HG03442 (cell line): ENCODE measurements at regions not wholly inside any gene's neighbourhood (a gene's known extent, or its start where the extent isn't known, plus 50 kb on each side); places are given as distances from the start of the nearest gene placed in this dataset.

ENCODE experiments used
- ATAC-seq: cut with Tn5 transposase; IDR thresholded peaks from one replicate; pipeline ENCODE4 v1.9.1; 2021; ENCODE audit warnings: mild to moderate bottlenecking, moderate library complexity; ENCODE audit not compliant: unreplicated experiment

DNA sequence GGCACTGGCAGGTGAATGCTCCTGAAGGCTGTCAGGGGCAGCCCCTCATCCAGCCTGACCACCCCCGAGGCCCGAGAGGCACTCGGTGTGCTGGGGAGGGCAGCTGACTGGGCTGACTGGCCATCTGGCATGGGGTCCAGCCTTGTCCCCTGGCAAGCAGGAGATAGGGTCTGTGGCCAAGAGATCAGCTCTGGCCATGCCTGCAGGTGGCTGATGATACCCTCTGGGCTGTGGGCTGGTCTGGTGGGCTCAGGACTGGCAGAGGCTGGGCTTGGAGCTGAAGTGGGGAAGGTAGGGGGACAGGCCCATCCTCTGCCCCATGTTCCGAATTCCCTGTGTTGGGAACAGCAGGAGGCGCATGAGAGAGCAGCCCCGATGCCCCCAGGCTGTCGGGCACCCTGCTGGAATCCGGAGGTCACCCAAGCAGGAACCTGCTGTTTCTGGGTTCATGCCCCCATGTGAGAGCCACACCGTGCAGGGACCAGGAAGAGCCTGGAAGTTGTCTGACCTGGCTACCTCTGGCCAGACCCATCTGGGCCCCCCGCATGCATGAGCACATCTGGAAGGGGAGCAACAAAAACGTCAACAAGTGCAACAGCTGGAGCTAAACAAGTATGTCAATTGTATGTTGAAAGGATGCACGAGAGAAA is 527.0 kb downstream of the TBC1D22A start:
- no peak for ATAC-seq

DNA sequence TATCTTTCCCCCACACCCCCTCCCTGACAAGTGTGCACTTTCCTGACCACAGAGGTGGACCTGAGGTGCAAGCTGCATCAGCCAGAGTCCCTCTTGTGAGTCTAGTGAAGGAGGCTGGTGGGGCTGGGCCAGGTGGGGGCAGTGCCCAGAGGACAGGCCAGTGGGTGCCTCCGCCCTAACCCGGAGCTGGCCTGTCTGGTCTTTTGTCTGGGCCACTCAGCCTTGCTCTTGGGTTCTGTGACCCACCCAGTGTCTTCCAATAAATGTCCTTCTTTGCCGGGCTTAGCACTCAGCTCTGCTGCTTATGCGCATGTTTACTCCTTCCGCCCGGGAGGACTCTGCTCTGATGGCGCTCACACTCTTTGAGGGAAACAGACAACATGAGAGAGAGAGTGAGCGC is 526.2 kb downstream of the TBC1D22A start:
- ATAC-seq: no peak

- no peak for ATAC-seq
Measured at GRCh38 chr22:47287516-47287915, 525.1 kb downstream of the TBC1D22A start.

DNA sequence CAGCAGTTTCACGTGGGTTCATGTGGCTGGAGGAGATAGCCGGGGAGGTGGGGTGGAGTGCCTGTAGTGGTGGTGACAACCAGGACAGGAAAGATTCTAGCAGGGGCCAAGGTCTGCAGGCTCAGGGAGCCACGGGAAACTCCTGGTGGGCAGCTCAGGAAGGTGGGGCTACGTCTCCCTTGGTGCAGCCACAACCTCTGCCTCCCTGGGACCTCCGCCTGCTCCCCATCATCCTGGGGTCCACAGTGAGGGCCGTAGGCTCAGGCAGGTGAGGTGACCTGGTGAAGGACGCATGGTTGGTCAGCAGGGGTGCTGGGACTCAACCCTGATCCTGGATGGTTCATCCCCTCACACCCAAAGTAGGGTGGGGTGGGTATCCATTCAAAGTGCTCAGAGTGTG is 524.1 kb downstream of the TBC1D22A start:
- ATAC-seq: no peak

DNA sequence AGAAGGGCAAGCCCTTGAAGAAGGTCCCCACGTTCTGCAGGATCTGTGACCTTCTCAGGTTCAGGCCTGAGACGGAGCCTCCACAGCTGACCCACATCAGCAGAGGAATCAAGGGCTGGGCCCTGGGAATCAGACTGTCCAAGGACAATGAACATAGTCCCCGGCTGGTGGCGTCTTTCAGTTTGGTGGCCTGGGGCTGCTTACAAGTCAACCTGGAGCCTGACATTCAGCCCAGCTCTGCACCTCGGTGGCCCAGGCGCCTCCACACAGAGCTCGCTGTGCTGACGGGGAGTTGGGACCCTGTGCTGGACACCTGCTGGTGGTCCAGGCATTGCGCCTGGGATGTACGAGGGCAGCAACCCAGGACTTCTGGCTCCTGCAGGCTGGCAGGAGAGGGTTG is 523.5 kb downstream of the TBC1D22A start:
- no peak for ATAC-seq

- no peak for ATAC-seq
Measured at GRCh38 chr22:47284822-47285221, 522.4 kb downstream of the TBC1D22A start.

DNA sequence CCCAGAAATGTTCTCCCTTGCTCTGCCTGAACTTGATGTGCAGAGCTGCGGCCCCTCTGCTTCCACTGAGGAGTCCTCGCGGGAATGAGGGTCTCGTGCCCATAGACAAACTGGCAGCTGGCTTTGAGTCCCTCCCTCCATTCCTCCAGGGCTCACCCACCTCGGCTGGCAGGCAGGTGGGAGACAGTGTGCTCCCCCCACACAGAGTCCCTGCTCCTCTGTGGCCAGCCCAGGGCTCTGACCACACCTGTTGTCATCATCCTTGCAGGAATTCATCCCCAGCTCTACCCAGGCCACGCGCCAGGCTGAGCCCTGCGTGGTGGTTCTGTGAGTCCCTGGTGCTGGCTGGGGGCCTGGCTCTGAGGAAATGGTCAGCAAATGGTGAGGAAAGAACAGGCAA is 521.9 kb downstream of the TBC1D22A start:
- no peak for ATAC-seq

DNA sequence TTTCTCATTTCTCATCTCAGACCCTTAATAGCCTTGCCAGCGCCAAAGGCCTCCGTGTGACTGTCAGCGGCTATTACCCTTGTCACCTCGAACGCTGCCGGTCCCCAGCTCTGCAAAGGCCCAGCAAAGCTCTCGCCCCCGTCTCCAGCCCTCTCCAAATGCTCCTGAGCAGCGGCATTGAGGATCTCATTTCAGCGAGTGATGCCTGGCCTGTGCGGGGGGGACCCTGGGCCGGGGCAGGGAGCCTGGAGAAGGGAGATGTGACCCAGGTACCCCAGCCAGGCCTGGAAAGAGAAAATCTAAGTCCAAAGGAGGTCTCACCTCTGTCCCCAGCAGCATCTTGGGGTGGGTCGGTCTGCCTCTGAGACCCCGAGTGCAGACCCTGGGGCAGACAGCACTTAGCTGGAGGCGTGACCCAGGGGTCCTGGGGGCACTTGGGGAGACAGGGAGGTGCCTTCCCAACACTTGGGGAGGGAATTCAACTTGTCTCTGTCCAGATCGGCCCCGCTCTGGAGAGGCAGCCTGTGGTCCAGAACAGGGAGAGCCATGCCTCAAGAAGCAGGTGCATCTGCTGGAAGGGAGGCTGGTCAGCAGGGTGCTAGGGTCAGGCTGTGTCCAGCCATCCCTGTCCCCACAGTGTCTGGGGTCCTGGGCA is 521.3 kb downstream of the TBC1D22A start:
- ATAC-seq: no peak

GRCh38 chr22:47282851-47283250 is 520.4 kb downstream of the TBC1D22A start:
- no peak for ATAC-seq

GRCh38 chr22:47282366-47282765 is 519.9 kb downstream of the TBC1D22A start:
- no peak for ATAC-seq

DNA sequence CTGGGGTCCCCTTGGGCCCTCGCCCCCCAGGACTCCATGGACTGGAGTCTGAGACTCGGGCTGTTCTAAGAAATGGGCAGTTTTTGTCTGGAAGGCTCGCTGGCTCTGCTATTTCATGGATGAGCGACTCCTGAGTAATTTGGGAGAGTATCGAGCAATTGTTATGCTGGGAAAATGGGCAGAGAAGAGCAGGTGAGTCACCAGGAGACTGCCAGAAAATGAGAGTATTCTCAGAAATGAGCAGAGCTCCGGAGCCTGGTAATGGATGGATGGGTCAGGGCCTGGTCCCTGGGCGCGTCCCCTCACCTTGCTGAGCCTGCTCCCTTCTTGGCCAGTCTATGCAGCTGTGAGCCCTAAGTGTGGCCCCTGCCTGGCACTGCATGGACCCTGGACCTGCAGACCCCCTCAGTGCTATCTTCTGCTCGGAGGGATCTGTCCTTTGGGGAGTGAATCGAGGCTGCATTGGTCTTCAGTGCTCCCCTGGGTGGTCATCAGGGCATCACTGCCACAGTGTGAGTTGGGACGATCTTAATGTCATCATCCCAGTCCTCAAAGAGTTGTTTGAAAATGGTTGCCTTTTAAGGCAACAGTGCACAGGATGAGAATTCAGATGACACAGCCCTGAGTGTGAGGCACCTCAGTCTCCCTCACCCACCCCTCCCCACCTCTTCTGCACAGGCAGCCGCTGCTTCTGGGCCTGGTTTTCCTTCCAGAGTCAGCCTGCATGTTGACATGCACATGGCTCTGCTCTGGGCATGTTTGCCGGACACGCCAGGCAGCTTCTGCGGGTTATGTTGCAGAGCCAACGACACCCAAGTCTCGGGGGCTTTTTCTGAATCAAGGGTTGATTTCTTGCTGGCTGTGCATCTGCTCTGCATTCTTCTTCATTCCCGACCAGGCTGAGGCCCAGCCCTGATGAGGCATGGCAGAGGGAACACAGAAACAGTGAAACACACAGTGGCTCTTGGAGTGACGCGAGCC is 519.0 kb downstream of the TBC1D22A start:
- ATAC-seq: no peak

- ATAC-seq: no peak
Measured at GRCh38 chr22:47280301-47280700, 517.9 kb downstream of the TBC1D22A start.

- no peak for ATAC-seq
Measured at GRCh38 chr22:47279746-47280145, 517.3 kb downstream of the TBC1D22A start.

- no peak for ATAC-seq
Measured at GRCh38 chr22:47279337-47279736, 516.9 kb downstream of the TBC1D22A start.

DNA sequence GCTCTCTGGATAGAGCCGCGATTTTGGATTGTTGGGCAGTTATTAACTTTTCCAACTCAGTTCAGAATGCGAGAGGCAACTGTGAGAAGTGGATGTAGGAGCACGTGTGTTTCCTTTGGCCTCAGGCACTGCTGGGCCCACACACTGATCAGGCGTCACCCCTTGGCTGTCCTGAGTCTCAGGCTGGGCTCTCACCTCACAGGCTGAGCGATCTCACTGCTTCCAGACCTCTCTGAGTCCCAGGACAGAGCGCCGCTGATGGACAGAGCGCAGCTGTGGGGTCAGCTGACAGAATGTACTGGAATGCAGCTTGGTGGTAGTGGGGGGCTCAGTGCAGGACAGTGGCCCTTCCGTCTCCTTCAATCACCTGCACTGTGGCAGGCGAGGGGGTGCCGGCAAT is 516.2 kb downstream of the TBC1D22A start:
- ATAC-seq: no peak

- no peak for ATAC-seq
Measured at GRCh38 chr22:47277531-47277930, 515.1 kb downstream of the TBC1D22A start.

- no peak for ATAC-seq
Measured at GRCh38 chr22:47276991-47277390, 514.5 kb downstream of the TBC1D22A start.

DNA sequence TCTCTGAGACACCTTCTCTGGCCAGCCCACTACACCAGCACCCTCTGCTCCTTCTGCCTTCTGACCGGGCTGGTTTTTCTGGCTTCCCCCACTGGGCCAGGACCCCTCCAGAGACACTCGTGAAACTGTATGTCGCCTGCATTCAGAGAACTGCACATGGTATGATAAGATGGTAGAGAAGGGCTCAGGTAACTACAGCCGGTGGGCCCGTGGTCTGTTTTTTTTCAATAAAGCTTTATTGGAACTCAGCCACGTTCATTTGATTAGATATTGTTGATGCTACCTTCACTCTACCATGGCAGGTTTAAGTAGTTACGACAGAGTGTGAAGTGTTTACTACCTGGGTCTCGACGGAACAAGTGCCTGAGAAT is 514.0 kb downstream of the TBC1D22A start:
- ATAC-seq: no peak

- ATAC-seq: no peak
Measured at GRCh38 chr22:47275605-47276449, 513.4 kb downstream of the TBC1D22A start.

DNA sequence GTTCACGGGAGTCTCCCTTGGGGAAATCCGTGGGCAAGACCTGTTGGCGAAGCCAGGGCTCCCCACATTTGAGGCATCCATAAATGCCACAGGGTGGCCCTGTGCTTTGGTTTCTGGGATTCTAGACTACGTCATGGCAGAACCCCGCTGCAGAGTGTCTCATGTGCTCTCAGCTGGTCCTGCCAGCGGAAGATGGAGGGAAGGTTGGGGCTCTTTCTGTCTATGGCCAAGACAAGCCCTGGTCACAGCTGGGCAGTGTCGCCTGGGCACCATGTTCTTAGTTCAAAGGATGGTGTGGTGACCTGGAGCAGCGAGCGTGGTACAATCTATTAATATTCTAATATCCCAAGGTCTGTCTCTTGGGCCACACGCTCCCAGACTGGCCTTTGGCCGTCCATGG is 511.7 kb downstream of the TBC1D22A start:
- no peak for ATAC-seq
